ENCODE measurements at regions not wholly inside any gene's neighbourhood (a gene's known extent, or its start where the extent isn't known, plus 50 kb on each side); places are given as distances from the start of the nearest gene placed in this dataset.

DNA sequence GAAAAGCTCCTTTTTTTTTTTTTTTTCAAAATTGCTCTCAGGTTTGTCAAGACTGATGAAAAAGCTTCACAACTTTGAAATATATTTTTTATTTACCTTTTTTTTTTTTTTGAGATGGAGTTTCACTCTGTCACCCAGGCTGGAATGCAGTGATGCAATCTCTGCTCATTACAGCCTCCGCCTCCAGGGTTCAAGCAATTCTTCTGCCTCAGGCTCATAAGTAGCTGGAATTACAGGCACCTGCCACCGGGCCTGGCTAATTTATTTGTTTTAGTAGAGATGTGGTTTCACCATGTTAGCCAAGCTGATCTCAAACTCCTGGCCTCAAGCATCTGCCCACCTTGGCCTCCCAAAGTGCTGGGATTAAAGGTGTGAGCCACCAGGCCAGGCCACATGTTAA, 1515.0 kb downstream of the OTOL1 start:
- H3K9me3 Mint-ChIP-seq = peaks cover 11% of the 10 kb centered on the region
- H3K4me1 Mint-ChIP-seq (ENCODE audit: low read depth) = no peaks in the 10 kb centered on the region
- Histone ChIP-seq H3K27ac (ENCODE audit: low read depth in 1 of 2, low read length in 2 of 2) (no peak overlapping the region), H3K9me3 (ENCODE audit: control insufficient read depth in 1 of 2, insufficient read depth in 1 of 2, low read length in 2 of 2) (peaks cover 0 to 4% of the 10 kb centered on the region in 2 experiments), H3K4me3 (ENCODE audit: low read length) (no peak overlapping the region), H3K27me3 (ENCODE audit: control insufficient read depth in 1 of 2, insufficient read depth in 2 of 2, low read length in 2 of 2) (no peaks in the 10 kb centered on the region), H3K36me3 (ENCODE audit: insufficient read depth, low read length) (no peaks in the 10 kb centered on the region), H3K4me1 (ENCODE audit: insufficient read depth, low read length) (no peaks in the 10 kb centered on the region)
- DNase-seq (no peak), ATAC-seq (ENCODE audit: poor library complexity) (no peak)
- H3K36me3 Mint-ChIP-seq (ENCODE audit: low read depth) = no peaks in the 10 kb centered on the region
- H3K27ac Mint-ChIP-seq = no peak overlapping the region
- H3K4me3 Mint-ChIP-seq = no peak overlapping the region
- CTCF ChIA-PET = no interaction called here
- POLR2A ChIA-PET = no interaction called here
- TF ChIP-seq, protein P1, sequence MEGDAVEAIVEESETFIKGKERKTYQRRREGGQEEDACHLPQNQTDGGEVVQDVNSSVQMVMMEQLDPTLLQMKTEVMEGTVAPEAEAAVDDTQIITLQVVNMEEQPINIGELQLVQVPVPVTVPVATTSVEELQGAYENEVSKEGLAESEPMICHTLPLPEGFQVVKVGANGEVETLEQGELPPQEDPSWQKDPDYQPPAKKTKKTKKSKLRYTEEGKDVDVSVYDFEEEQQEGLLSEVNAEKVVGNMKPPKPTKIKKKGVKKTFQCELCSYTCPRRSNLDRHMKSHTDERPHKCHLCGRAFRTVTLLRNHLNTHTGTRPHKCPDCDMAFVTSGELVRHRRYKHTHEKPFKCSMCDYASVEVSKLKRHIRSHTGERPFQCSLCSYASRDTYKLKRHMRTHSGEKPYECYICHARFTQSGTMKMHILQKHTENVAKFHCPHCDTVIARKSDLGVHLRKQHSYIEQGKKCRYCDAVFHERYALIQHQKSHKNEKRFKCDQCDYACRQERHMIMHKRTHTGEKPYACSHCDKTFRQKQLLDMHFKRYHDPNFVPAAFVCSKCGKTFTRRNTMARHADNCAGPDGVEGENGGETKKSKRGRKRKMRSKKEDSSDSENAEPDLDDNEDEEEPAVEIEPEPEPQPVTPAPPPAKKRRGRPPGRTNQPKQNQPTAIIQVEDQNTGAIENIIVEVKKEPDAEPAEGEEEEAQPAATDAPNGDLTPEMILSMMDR (IDR thresholded peaks at IDR 0.05) = no peak
- H3K27me3 Mint-ChIP-seq = no peaks in the 10 kb centered on the region
- intact Hi-C loops (cut with DNase I, micrococcal nuclease) = no loop called here

DNA sequence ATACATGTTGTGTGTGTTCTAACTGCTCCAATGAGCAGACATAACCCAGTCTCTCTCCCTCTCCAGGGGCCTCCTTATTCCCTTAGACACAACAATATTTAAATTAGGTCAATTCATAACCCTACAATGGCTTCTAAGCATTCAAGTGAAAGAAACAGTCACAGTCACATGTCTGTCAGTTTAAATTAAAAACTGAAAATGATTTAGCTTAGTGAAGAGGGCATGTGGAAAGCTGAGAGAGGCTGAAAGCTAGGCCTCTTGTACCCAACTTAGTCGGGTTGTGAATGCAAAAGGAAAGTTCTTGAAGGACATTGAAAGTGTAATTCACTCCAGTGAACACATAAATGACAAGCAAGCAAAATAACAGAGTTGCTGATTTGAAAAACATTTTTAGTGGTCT, 1519.6 kb downstream of the OTOL1 start:
- Mint-ChIP-seq H3K27me3 (no peaks in the 10 kb centered on the region), H3K36me3 (ENCODE audit: low read depth) (no peaks in the 10 kb centered on the region), H3K9me3 (peaks cover 6% of the 10 kb centered on the region), H3K4me3 (no peak overlapping the region), H3K4me1 (ENCODE audit: low read depth) (no peaks in the 10 kb centered on the region), H3K27ac (no peak overlapping the region)
- ChIA-PET POLR2A (no interaction called here), CTCF (no interaction called here)
- no peak overlapping the region for H3K27ac ChIP-seq (ENCODE audit: low read depth in 1 of 2, low read length in 2 of 2)
- H3K9me3 ChIP-seq (ENCODE audit: control insufficient read depth in 1 of 2, insufficient read depth in 1 of 2, low read length in 2 of 2) = peaks cover 0 to 11% of the 10 kb centered on the region in 2 experiments
- DNase-seq = no peak
- no peaks in the 10 kb centered on the region for H3K36me3 ChIP-seq (ENCODE audit: insufficient read depth, low read length)
- H3K27me3 ChIP-seq (ENCODE audit: control insufficient read depth in 1 of 2, insufficient read depth in 2 of 2, low read length in 2 of 2) = no peaks in the 10 kb centered on the region
- intact Hi-C loops (cut with DNase I, micrococcal nuclease) = no loop called here
- no peaks in the 10 kb centered on the region for H3K4me1 ChIP-seq (ENCODE audit: insufficient read depth, low read length)
- no peak overlapping the region for H3K4me3 ChIP-seq (ENCODE audit: low read length)
- TF ChIP-seq, protein P1 (IDR thresholded peaks at IDR 0.05) = no peak
- no peak for ATAC-seq (ENCODE audit: poor library complexity)

DNA sequence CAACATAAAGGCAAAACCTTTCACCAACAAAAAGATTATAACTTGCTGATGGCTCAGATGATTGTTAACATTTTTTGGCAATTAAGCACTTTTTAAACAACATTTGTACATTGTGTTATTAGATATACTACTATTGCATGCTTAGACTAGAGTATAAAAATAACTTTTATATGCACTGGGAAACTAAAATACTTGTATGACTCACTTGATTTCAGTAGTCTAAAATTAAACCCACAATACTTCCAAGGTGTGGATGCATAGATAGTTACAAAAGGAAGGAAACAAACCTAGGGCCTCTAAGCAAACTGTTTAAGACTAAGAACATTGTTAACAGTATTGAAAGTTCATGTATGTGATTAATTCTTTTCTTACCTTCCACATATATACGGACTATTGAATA, 1521.5 kb downstream of the OTOL1 start:
- peaks cover 6% of the 10 kb centered on the region for H3K9me3 Mint-ChIP-seq
- H3K27me3 ChIP-seq (ENCODE audit: control insufficient read depth in 1 of 2, insufficient read depth in 2 of 2, low read length in 2 of 2) = no peaks in the 10 kb centered on the region
- H3K36me3 ChIP-seq (ENCODE audit: insufficient read depth, low read length) = no peaks in the 10 kb centered on the region
- no peaks in the 10 kb centered on the region for H3K27me3 Mint-ChIP-seq
- no peaks in the 10 kb centered on the region for H3K36me3 Mint-ChIP-seq (ENCODE audit: low read depth)
- H3K4me3 Mint-ChIP-seq = no peak overlapping the region
- ChIA-PET POLR2A (no interaction called here), CTCF (no interaction called here)
- no peak for DNase-seq
- ATAC-seq (ENCODE audit: poor library complexity) = no peak
- TF ChIP-seq, protein P1 (IDR thresholded peaks at IDR 0.05) = no peak
- intact Hi-C loops (cut with DNase I, micrococcal nuclease) = no loop called here
- H3K4me1 Mint-ChIP-seq (ENCODE audit: low read depth) = no peaks in the 10 kb centered on the region
- no peak overlapping the region for H3K27ac Mint-ChIP-seq
- no peak overlapping the region for H3K27ac ChIP-seq (ENCODE audit: low read depth in 1 of 2, low read length in 2 of 2)
- no peak overlapping the region for H3K4me3 ChIP-seq (ENCODE audit: low read length)
- no peaks in the 10 kb centered on the region for H3K4me1 ChIP-seq (ENCODE audit: insufficient read depth, low read length)
- H3K9me3 ChIP-seq (ENCODE audit: control insufficient read depth in 1 of 2, insufficient read depth in 1 of 2, low read length in 2 of 2) = peaks cover 0 to 11% of the 10 kb centered on the region in 2 experiments

Measured in CD4-positive, alpha-beta T cell (primary cell).